Stimulated activated CD4-positive, alpha-beta T cell treated with anti-CD3 and anti-CD28 coated beads, Interleukin-2, amount 100 ng/mL, for 24 hours (primary cell): ENCODE measurements at regions not wholly inside any gene's neighbourhood (a gene's known extent, or its start where the extent isn't known, plus 50 kb on each side); places are given as distances from the start of the nearest gene placed in this dataset.

ENCODE experiments used
- DNase-seq, 2 donors: peaks; one replicate each; pipeline ENCODE4 v3.0.0-alpha.2; 2020

DNA sequence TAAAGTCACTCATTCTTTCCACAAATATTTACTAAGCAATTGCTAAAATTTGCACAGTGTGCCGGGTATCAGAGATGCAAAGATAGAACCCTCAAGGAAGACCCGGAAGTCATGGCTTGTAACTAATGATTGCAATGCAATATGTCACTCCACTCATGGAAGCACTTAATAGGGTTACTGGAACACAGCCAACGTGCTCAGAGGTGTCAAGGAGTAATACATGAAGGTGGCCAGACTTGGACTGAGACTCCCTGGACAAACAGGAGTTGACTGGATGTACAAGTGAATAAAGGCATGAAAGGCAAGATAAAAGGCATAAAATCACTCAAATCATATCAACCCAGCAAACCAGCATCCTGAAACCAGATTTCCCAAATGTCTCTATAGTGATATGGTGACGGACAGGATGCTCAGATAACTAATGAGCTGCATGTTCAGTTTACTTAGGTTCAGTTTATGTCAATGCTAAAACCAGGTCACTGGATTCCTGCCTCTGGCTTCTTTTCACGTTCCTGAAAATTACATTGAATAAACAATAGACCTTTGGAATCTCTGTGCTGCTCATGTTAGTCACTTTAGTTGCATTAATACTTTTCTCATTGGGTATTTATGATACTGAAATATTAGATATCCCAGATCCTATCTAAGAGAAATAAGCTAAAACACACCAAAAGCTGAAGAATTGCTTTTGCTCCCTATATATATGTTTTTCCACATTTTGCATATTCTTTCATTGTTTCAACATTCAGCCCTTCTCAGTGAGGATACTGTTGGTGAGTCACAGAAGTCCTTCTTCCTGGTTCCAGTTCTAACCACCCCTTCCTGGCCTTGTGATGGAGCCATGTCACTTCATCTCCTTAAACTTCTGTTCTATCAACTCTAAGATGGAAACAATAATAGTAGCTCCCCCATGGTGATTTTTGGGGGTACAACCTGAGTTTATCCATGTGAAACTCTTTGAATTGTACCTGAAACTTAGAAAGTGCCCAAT, 688.9 kb upstream of the ID2 start:
- DNase-seq = no peak

DNA sequence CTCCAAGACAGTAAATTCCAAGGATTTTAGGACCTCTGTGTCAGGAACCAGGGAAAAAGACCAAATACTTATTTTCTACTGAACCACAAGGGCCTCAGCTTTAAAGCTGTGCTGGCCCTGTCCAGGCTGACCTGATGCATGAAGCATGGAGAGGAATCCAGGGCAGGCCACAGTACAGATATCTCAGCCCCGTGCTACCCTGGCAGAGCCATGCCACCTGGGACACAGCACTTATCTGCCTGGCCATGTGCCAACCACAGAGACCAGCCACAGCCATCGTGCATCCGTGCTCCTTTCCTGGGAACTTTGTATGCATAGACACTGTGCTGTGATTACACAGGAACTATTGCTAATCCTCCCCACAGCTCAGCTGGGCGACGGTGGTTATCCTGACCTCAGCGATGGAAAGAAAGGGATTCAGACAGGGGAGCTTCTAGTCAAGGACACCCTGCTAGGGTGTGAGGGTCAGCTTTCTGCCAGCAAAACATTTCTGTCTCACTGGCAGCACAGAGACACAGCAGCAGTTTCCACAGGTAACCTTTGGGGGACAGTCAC, 687.4 kb upstream of the ID2 start:
- no peak for DNase-seq

DNA sequence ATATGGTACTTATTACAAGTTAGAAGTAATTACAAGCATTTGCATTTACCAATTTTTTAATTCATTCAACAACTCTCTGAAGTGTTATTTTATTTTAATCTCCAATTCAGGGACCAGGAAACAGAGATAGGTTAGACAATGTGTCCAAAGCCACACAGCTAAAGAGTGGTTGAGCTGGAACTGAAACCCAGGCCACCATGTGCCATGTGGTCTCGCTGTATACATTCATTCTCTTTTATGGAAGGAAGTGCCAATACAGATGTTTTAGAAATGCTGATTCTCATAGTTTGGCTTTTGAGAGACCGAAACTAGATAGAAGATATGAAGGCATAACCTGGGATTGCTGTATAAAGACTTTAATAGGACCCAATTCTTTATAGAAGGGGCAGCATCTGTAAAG, 684.6 kb upstream of the ID2 start:
- no peak for DNase-seq

DNA sequence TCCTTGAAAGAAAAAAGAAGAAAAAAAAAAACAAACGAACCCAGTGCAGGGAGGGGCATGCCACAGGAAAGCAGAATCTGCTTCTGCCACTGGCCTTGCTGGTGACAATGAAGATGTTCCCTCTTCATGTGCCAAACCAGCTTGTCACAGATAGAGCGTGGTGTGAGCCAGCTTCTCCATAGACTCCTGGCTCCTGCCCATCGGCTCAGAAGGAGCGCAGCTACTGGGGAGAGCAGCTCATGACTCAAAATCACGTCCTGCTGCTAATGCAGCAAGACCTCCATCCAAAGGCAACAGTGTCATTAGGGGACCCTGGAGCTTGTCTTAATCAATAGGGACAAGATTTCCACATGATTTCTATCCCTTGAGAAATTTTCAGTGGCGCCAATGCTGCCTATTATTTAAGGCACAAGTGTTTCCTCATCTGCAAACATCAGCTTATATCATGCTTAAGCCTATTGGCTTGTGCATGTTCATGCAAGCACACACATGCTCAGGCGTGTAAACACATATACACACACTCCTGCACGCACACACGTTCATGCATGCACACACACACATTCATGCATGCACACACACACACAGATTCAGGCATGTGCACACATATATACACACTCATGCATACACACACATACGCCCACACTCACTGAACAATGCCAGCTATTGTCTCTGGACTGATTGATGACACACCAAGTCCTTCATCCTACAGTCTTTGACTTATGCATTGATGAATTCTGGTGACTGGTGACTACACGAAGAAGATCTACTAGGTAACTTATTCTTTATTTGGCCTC, 682.0 kb upstream of the ID2 start:
- no peak for DNase-seq

DNA sequence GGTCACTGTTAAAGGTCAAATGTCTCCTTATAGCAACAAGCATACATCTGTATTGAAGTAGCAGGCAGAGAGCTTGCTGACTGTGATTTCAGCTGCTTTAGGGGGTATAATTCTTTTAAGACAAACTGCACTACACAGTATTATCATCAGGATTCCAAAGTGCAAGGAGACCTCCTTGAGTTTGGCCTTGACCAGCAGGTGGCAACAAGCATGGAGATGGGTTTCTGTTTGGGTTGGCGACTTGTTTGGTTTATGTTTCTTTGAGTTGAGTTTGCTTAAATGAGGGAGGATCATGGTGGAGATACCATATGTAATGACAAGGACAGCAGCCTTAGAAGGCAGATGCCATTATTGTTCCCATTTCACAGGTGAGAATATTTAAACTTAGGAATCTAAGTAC, 681.0 kb upstream of the ID2 start:
- DNase-seq = no peak

DNA sequence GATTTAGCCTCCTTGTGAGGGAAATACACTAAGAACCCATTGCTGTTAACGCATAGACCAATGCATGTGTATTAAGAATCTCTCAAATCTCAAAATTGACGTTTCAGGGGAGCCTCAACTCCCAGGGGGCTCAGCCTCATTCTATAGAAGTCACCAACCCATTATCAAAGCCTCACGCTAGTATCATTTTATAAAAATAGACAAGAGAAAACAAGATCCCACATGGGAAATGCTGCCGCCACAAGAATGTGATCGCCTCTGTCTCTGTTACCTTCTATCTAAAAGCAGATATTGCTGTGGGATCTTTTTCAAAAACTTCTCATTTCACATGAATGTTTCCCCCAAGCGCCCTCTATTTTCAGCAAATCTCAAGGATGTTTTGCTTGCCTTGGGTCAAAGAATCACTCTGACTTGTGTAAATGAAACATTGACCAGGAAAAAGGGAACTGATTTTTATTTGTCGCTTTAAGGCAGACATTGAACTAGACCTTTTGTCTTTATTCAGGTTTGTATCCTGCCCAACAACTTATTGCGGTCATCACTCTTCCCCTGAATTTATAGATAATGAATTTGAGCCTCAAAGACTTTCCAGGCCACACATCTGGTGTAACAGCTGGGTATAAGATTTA, 679.0 kb upstream of the ID2 start:
- no peak for DNase-seq

DNA sequence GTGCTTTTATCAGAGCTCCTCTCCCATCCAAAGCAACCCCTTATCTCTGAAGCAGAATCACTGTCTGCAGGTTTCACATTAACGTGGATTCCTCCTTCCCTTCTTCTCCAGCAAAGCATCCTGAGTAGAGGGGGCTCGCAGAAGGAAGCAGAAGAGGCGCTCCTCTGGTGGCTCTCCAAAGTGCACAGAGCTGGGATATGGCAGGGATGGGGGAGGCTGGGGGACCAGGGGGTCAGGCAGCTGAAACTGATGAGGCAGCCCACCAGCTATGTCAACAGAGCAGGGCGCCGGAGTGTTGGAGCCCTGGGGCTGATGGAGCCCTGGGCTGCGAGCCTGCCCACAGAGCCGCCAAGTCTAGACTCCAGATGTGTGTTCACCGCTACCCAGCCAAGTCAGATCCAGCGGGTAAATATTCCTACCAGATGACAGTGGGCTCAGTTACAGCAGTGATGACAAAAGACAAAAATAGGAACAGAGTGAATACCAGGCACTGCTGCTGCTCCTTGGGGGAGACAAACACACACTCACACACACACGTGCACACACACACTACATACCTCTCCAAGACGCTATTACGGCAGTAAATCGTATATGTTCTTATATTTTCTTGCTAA, 678.3 kb upstream of the ID2 start:
- DNase-seq = no peak

DNA sequence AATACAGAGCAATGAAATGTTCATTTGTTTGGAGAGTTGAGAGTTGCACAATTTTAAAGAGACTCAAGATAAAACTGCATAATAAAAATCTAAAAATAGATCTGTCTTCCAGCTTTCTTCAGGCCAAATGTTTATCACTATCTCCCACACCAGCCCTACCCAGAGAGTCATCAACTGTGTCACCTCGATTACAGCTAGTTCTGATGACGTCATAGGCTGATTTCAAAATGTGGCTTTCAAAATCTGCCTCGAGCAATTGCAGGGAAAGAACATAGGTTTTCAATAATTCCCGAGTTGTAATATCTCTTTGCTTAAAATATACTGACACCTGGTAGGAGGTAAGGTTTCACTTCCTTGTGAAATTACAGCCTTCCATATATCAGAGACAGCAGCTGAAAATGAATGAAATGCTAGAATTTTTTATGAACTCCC, 677.6 kb upstream of the ID2 start:
- DNase-seq = no peak

DNA sequence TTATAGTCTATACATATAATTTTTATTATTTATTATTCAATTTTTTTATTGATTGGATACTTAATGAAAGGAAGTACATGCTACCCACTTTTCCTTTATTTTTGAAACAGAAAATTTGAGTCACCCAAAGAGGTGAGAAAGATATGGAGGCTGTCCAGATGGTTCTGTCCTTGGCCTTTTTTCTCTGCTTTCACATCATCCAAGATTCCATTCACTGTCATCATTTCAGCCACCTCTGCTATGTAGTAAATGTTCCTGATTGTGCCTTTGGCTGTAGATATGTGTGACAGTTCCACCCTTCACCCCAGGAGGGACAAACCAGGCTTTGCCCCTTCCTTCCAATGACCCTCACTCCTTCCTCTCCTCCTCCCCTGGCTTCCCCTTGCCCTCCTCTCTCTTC, 675.7 kb upstream of the ID2 start:
- DNase-seq = no peak

DNA sequence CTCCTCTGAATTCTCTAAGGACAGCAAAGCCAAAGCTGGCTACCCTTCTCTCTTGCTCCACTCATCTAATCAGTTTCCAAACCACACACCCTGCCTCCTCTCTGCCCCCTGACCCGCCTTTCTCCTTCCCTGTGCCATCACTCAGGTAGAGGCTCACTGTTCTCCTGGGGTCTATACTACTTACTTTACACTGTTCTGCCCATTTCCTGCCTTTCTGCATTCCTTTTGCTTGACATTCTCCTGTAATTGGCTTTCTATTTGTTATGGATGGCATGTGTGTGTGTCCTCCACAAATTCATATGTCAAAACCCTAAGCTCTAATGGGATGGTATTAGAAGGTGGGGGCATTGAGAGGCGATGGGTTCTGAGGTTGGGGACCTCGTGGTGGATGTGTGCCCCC, 675.2 kb upstream of the ID2 start:
- DNase-seq = no peak

DNA sequence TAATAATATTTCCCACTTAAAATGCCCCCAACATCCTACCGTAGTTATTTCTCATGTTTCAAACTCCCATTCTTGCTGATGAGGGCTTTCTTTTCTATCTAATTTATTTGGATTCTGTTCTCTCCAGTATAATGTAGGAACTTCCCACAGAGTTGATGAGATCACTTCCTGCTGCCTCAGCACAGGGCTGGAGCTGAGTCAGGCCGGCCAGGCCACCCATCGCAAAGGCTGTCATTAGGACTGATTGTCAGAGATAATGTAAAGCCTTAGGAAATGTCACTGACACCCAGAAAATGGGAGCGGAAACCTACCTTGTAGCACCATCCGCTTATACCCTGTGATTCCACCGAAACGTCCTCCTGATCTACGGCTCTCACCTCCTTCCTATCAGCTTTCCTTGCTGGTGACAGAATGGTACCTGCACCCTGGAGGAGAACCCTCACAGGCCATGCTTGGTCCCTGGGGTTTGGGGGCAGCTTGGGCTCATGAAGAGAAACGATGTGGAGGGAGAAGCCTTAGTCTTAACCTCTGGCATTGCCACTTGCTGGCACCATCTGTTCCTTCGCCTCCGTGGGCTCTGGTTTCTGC, 672.8 kb upstream of the ID2 start:
- no peak for DNase-seq

DNA sequence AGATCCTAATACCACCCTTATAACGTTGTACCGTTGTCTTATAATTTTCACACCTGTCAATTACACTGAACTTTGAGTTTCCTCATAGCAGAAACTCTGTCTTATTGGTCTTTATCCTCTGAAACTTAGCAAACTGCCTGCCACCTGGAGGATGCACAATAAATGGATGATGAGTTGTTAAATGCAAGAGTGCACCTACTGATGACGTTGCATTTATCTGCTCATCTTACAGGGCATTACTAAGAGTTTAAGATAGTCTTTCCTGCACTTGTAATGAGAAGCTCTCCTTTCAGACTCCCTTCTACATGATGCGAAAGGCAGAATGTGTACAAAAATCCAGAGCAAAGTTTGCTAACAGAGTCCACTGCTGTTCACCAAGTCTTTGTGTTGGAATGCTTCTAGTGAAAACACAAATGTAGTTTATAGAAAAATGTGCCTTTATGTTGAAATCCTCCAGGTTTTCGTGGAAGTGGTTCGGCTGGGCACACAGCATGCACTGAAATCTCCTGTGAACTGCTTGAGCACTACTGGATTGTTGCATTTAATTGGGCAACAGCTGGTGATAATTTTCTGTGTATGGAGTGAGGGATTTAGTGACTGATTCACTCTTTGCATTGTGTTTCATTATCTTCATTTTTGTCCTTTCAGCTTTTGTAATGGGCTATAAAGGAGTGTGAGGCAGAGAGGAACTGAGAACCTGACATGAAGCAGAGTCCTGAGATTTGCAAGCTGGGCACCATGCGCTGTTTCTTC, 665.8 kb upstream of the ID2 start:
- DNase-seq = no peak

DNA sequence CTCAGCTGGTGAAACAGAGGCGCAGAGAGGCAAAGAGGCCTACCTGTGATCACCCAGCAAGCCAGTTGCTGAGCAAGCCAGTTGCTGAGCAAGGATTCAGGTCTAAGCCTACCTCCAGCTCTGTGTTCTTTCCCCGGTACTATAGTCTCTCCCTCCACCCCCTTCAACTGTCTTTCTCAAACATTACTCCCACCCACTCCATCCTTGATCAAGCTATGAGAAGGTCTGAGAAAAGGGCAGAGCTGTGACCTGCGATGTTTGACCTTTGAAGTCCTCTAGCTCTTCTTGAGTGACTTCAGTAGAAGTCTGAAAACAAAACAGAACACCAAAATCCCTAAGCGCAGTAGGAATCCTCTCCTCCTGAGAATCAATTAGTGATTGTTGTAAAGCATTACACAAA, 665.2 kb upstream of the ID2 start:
- DNase-seq = no peak

DNA sequence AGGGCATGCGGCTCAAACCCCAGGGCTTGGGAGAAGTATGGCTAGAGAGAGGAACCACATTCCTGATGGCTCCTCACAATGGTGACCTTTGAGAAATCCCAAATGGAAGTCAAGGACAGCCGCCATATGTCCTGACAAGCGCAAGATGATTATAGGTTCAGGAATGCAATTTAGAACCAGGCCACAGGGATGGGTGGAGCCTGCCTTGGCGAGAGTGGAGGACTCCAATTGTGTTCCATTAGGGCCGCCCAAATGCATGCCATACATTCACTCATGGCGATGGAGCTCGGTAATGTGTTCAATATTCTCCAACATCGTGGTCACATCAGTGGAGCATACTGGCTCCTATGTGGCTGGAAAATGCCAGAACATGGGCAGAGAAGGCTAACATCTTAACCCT, 662.9 kb upstream of the ID2 start:
- DNase-seq = no peak

DNA sequence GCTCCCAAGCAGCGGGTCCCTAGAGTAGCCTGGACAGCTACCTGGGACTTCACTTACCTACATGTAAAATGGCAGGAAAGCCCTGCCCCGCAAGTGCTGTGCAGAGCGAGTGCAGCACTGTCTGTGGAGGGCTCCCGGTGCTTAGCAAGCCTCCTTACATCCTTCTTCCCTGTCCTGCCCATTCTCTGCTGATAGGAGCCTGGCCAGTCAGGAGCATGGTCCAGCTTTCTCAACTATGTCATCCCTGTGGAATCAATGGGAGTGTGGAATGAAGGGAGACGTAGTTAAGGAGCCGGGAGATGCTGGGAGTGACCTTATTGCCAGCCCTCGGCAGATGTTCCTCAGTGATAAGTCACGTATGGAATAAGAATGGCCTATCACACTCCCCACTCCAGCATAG, 661.9 kb upstream of the ID2 start:
- DNase-seq = no peak

DNA sequence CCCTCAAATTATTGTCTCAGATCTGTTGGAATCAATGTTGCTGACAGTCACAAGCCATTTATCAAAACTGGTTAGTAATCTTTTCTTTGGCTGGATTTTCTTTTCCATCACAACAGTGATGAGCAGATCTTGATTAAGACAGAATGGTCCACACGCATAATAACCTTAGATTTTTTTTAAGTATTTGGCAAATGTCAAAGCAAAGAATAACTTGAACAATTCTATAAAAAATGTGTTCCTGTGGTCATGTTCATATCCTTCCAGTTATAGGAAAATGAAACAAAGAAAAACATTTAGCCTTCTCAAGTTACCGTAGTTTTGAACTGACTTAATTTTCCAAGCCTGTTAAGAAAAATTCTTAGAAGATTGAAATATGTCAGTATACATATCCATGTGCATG, 659.9 kb upstream of the ID2 start:
- no peak for DNase-seq

DNA sequence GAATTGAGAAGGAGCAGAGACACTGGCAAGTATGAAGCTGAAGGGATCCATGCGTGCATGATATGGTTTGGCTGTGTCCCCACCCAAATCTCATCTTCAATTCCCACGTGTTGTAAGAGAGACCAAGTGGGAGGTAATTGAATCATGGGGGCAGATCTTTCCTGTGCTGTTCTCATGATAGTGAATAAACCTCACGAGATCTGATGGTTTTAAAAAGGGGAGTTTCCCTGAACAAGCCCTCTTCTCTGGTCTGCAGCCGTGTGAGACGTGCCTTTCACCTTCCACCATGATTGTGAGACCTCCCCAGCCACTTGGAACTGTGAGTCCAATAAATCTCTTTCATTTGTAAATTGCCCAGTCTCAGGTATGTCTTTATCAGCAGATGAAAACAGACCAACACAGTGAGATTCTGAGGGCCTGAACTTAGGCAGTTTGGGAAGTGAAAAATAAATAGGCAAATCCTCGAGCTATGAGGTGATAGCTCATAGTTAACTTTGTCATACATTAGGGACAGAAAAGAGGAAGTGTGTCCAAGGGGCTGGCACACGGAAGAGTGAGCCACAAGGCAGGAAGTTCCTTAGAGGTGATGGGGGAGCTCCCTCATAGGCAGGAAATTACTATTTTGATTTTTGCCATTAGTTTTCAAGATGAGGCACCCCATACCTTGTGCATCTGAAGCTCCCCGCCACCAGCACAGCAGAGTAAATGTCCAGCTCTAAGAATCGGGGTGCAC, 658.8 kb upstream of the ID2 start:
- no peak for DNase-seq

DNA sequence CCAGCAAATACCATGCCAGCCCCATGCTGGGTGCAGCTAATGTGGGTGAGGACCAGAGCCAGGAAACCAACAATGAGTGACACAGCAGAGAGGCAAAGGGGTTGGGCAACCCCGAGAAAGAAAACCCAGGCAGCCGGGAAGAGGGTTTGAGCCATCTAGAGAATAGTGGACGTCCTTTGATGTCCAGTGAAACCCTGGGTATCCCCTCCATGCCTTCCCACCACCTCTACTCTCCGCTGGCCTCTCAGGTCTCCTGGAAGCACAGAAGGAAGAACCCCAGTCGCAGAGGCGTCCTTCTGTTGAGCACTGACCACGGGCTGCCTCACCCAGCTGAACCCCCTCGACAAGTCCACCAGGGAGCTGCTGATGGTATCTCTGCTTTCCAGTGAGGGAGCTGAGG, 657.4 kb upstream of the ID2 start:
- no peak for DNase-seq

DNA sequence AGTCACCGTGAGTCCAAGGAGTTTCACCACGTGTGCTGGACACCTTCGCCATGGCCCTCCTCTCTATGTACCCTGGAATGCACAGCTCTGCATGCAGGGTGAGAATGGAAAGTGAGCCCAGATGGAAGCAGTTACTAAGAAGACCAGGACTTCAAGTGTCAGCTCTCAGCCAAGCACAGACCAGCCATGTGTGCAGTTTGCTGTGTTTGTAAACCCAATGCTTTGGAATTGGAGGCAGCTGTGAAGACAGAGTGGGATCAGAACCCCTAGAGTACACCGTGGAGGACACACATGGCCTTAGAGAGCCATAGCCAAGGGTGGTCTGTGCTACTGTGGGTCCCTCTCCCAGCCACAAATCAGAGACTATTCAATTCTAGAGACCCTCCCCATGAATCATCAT, 655.5 kb upstream of the ID2 start:
- no peak for DNase-seq

DNA sequence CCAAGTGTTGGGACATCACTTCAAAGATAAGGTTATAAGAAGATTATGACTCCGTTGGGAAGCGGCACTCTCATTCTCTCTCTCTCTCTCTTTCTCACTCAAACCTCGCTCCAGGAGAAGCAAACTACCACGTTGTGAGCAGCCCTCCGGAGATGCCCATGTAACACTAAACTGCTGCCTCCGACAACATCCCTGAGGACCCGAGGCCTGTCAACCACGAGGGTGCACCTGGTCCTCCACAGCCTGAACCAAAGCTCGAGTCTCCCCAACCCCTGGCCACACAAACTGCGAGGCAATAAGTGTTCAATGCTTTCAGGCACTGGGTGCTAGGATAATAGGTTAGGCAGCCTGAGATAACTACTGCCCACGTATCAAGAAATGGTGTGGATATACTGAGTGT, 654.5 kb upstream of the ID2 start:
- DNase-seq = no peak

DNA sequence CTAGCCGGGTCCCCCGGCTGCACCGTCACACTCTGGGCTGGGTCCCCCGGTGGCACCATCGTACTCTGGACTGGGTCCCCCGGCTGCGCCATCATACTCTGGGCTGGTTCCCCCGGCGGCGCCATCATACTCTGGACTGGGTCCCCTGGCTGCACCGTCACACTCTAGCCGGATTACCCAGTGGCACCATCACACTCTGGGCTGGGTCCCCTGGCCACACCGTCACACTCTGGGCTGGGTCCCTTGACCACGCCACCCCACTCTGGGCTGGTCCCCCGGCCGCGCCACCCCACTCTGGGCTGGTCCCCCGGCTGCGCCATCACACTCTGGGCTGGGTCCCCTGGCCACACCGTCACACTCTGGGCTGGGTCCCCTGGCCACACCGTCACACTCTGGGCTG, 653.8 kb upstream of the ID2 start:
- no peak for DNase-seq
